ENCODE measurements at regions not wholly inside any gene's neighbourhood (a gene's known extent, or its start where the extent isn't known, plus 50 kb on each side); places are given as distances from the start of the nearest gene placed in this dataset.

DNA sequence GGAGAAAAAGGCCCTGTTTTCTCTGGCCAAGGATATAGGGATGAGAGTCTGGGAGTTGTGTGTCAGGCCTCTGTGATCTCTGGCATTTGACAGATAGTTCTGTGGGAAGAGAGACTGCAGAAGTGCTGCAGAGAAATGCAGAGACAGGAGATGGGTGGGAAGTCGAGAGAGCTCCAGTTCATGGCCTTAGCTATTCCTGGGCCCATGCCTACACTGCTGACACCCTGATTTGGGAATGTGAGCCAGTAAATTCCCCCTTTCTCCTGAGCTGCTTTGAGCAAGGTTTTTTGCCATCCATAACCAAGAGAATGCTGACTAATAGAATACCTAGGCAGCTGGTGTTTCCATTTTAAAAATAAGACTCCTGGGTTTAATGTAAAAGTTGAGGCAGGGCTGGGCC lies 59.3 kb downstream of the EBLN2 start:
- ChIA-PET POLR2A (no interaction called here), CTCF (no interaction called here)
- no peak for DNase-seq (ENCODE audit: low read depth, low spot score)
- Histone ChIP-seq H3K27ac (ENCODE audit: low read depth, low read length) (no peak overlapping the region), H3K27me3 (ENCODE audit: control insufficient read depth, insufficient read depth, low read length) (peaks cover 3% of the 10 kb centered on the region), H3K4me3 (ENCODE audit: low read depth, low read length) (no peak overlapping the region), H3K9me3 (ENCODE audit: control insufficient read depth, insufficient read depth, low read length) (no peaks in the 10 kb centered on the region)
- TF ChIP-seq, protein P1, sequence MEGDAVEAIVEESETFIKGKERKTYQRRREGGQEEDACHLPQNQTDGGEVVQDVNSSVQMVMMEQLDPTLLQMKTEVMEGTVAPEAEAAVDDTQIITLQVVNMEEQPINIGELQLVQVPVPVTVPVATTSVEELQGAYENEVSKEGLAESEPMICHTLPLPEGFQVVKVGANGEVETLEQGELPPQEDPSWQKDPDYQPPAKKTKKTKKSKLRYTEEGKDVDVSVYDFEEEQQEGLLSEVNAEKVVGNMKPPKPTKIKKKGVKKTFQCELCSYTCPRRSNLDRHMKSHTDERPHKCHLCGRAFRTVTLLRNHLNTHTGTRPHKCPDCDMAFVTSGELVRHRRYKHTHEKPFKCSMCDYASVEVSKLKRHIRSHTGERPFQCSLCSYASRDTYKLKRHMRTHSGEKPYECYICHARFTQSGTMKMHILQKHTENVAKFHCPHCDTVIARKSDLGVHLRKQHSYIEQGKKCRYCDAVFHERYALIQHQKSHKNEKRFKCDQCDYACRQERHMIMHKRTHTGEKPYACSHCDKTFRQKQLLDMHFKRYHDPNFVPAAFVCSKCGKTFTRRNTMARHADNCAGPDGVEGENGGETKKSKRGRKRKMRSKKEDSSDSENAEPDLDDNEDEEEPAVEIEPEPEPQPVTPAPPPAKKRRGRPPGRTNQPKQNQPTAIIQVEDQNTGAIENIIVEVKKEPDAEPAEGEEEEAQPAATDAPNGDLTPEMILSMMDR (IDR thresholded peaks at IDR 0.05; ENCODE audit: low read depth, low read length): no peak

DNA sequence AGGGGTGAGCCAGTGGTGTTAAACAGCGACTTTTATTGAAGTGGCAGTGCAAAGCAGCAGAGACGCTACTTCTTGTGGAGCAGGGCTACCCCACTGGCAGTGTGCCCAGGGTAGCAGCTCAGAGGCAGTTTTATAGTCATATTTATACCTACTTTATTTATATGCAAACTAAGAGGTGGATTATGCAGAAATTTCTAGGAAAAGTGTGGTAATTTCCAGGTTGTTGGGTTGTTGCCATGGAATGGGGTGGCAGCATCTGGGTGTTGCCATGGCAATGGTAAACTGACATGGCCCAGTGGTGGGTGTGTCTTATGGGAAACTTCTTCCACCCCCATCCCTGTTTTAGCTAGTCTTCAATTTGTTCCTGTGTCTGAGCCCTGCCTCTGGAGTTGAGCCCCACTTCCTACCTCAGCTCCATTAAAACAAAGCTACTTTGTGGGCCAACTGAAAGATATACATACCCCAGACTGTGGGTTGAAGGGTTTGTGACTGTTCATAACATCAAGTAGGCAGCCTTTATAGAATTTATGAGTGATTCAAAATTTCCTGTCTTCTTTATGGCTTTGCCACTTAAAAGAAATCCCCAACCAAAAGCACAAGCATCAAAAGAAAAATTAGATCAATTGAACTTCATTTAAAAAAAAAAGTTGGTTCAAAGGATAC lies 60.3 kb downstream of the EBLN2 start:
- Histone ChIP-seq H3K27ac (ENCODE audit: low read depth, low read length) (no peak overlapping the region), H3K27me3 (ENCODE audit: control insufficient read depth, insufficient read depth, low read length) (no peaks in the 10 kb centered on the region), H3K9me3 (ENCODE audit: control insufficient read depth, insufficient read depth, low read length) (no peaks in the 10 kb centered on the region), H3K4me3 (ENCODE audit: low read depth, low read length) (no peak overlapping the region)
- ChIA-PET POLR2A (no interaction called here), CTCF (no interaction called here)
- DNase-seq (ENCODE audit: low read depth, low spot score): no peak
- TF ChIP-seq, protein P1 (IDR thresholded peaks at IDR 0.05; ENCODE audit: low read depth, low read length): no peak

DNA sequence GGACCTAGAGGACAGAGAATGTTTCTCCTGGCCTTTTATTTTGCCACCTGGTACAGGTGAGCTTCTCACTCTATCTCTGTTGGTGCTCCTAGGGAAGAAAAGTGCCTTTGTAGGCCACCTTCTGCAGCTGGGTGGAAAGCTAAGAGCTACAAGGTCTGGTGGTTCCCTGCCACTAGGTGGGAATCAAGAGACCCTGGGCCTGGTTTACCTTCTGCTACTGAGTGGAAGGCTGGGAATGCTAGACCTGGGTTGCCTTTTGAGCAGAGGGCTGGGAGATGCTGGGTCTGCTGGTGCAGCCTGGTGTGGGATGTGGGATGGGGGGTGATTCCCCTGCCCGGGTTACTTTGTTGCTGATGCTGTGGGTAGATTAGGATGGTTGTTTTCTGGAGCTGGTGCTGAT lies 72.6 kb downstream of the EBLN2 start:
- DNase-seq (ENCODE audit: low read depth, low spot score): no peak
- ChIA-PET CTCF (no interaction called here), POLR2A (no interaction called here)

DNA sequence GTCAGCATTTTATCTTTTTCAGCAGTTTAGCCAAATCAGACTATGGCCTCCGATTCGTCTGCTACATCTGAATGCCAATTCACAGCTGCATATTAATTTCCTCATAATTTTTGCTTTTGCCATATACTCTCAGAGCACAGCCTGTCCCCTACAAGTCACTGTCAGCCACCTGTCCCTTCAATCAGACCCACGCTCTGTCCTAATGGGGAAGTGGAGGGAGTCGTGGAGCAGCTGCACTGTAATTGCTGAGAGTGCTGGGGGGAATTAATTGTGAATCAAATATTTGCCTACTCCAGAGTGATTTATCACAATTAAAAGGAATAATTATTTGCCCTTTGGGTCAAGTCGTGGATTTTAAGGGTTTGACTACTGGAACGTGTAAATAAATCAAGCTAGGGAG lies 75.5 kb downstream of the EBLN2 start:
- ChIA-PET CTCF (no interaction called here), POLR2A (no interaction called here)
- no peaks in the 10 kb centered on the region for H3K9me3 ChIP-seq (ENCODE audit: control insufficient read depth, insufficient read depth, low read length)
- no peak overlapping the region for H3K27ac ChIP-seq (ENCODE audit: low read depth, low read length)
- no peak for DNase-seq (ENCODE audit: low read depth, low spot score)
- H3K4me3 ChIP-seq (ENCODE audit: low read depth, low read length): no peak overlapping the region
- H3K27me3 ChIP-seq (ENCODE audit: control insufficient read depth, insufficient read depth, low read length): peaks cover 7% of the 10 kb centered on the region
- TF ChIP-seq, protein P1 (IDR thresholded peaks at IDR 0.05; ENCODE audit: low read depth, low read length): no peak

More for the DNA sequence above, 72.6 kb downstream of the EBLN2 start:
- H3K9me3 ChIP-seq (ENCODE audit: control insufficient read depth, insufficient read depth, low read length): no peaks in the 10 kb centered on the region
- TF ChIP-seq, protein P1 (IDR thresholded peaks at IDR 0.05; ENCODE audit: low read depth, low read length): no peak
- H3K27ac ChIP-seq (ENCODE audit: low read depth, low read length): no peak overlapping the region
- peaks cover 5% of the 10 kb centered on the region for H3K27me3 ChIP-seq (ENCODE audit: control insufficient read depth, insufficient read depth, low read length)
- no peak overlapping the region for H3K4me3 ChIP-seq (ENCODE audit: low read depth, low read length)

DNA sequence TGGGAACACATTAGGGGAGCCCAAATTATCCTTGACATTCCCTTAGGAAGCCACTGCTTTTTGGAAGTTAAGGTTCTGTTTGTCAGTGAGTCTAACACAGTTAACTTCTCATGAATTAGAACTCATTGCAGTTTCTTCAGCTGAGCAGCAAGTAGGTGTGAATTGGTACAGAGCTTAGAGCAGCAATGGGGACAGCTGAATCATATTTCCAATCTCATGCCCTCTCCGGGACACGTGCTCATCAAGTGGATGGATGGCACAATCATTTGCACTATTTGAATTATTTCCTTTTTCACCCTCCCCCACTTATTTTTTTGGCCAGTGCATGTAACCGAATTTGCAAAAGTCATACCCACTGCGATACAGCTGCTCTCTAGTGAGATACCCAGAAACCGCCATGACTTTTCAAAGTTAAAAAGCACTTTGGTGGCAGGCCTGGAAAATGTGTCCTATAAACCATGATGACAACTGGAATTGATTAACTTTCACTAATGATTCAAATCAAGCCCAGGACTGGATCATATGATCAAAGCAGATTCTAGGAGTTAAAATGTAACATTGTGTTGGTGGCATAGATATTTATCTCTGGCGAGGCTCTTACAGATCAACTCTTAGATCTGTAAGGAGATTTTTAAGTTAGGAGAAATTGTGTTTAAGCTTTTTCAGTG lies 76.4 kb downstream of the EBLN2 start:
- TF ChIP-seq, protein P1 (IDR thresholded peaks at IDR 0.05; ENCODE audit: low read depth, low read length): no peak
- ChIA-PET CTCF (no interaction called here), POLR2A (no interaction called here)
- H3K27ac ChIP-seq (ENCODE audit: low read depth, low read length): no peak overlapping the region
- H3K9me3 ChIP-seq (ENCODE audit: control insufficient read depth, insufficient read depth, low read length): no peaks in the 10 kb centered on the region
- H3K4me3 ChIP-seq (ENCODE audit: low read depth, low read length): no peak overlapping the region
- no peak for DNase-seq (ENCODE audit: low read depth, low spot score)
- peaks cover 7% of the 10 kb centered on the region for H3K27me3 ChIP-seq (ENCODE audit: control insufficient read depth, insufficient read depth, low read length)
